IMR-90 (cell line): ENCODE measurements at regions not wholly inside any gene's neighbourhood (a gene's known extent, or its start where the extent isn't known, plus 50 kb on each side); places are given as distances from the start of the nearest gene placed in this dataset.

Experiments
- ATAC-seq: fragments of 200-7000 bp; cut with Tn5 transposase; 2 replicates; pipeline ENCODE4 v1.9.1; 2020; ENCODE audit warnings: low read depth, mild to moderate bottlenecking, moderate library complexity
- BruUV-seq: library from RNA; stranded (reverse); fragments of 400-500 nt; replicated peaks from 2 replicates; lab custom pipeline; 2021; lab: Mats Ljungman, UMichigan
- CTCF ChIA-PET: fragments of 300-600 bp; formaldehyde crosslinking; extraction: SDS; loops from one replicate; lab custom pipeline; 2021; ENCODE audit warnings: antibody characterized with exemption; lab: Yijun Ruan, JAX
- POLR2A ChIA-PET: fragments of 300-600 bp; sonication (Branson Sonifier 250); formaldehyde crosslinking; loops from one replicate; lab custom pipeline; 2022; ENCODE audit warnings: antibody characterized with exemption; ENCODE audit not compliant: unreplicated experiment; lab: Charles Lee
- DNase-seq: peaks from one replicate; pipeline ENCODE4 v3.0.0; 2013
- H2AFZ ChIP-seq: replicated peaks from 2 replicates; pipeline ENCODE3; 2013; ENCODE audit warnings: low read length, mild to moderate bottlenecking; ENCODE audit not compliant: poor library complexity
- H2AK5ac ChIP-seq: 2 replicates; pipeline ENCODE4 v1.6.1; 2013; ENCODE audit warnings: low read depth, low read length, inconsistent platforms
- H2AK9ac ChIP-seq: replicated peaks from 2 replicates; pipeline ENCODE3; 2013; ENCODE audit warnings: mild to moderate bottlenecking, low read depth, low read length, moderate library complexity; ENCODE audit not compliant: poor library complexity
- H2BK120ac ChIP-seq: 2 replicates; pipeline ENCODE4 v1.6.1; 2013; ENCODE audit warnings: low read depth, low read length, inconsistent platforms
- H2BK15ac ChIP-seq: 3 replicates; pipeline ENCODE4 v1.6.1; 2013; ENCODE audit warnings: low read depth, low read length, inconsistent platforms
- H2BK20ac ChIP-seq: 2 replicates; pipeline ENCODE4 v1.6.1; 2013; ENCODE audit warnings: low read depth, mild to moderate bottlenecking, inconsistent platforms, low read length, moderate library complexity
- H2BK5ac ChIP-seq: 2 replicates; pipeline ENCODE4 v1.6.1; 2013; ENCODE audit warnings: mild to moderate bottlenecking, low read depth, low read length, inconsistent platforms; ENCODE audit not compliant: poor library complexity, severe bottlenecking
- H3K14ac ChIP-seq: replicated peaks from 2 replicates; pipeline ENCODE4 v1.6.1; 2013; ENCODE audit warnings: low read depth, low read length, inconsistent platforms
- H3K18ac ChIP-seq: 2 replicates; pipeline ENCODE4 v1.6.1; 2013; ENCODE audit warnings: low read depth, low read length, control low read depth
- H3K23ac ChIP-seq: 2 replicates; pipeline ENCODE4 v1.6.1; 2013; ENCODE audit warnings: low read depth, low read length, inconsistent platforms
- H3K27ac ChIP-seq: 2 replicates; pipeline ENCODE4 v1.5.1; 2013; ENCODE audit warnings: mild to moderate bottlenecking, control low read depth, low read length; ENCODE audit not compliant: insufficient read depth
- H3K27me3 ChIP-seq: 2 replicates; pipeline ENCODE4 v1.6.1; 2013; ENCODE audit warnings: low read length; ENCODE audit not compliant: control insufficient read depth, insufficient read depth
- H3K36me3 ChIP-seq: 2 replicates; pipeline ENCODE4 v1.6.1; 2013; ENCODE audit warnings: low read length, mixed read lengths; ENCODE audit not compliant: control insufficient read depth, insufficient read depth
- H3K4ac ChIP-seq: 2 replicates; pipeline ENCODE4 v1.6.1; 2013; ENCODE audit warnings: low read depth, low read length, inconsistent platforms
- H3K4me1 ChIP-seq: 2 replicates; pipeline ENCODE4 v1.6.1; 2013; ENCODE audit warnings: low read length, mixed read lengths; ENCODE audit not compliant: control insufficient read depth, insufficient read depth
- H3K4me2 ChIP-seq: 2 replicates; pipeline ENCODE4 v1.6.1; 2013; ENCODE audit warnings: low read depth, mild to moderate bottlenecking, control low read depth, low read length, moderate library complexity
- H3K4me3 ChIP-seq: 2 replicates; pipeline ENCODE4 v1.5.1; 2013; ENCODE audit warnings: low read depth, mild to moderate bottlenecking, control low read depth, low read length, moderate library complexity; ENCODE audit not compliant: insufficient read depth
- H3K56ac ChIP-seq: 2 replicates; pipeline ENCODE4 v1.6.1; 2013; ENCODE audit warnings: low read length, inconsistent platforms; ENCODE audit not compliant: insufficient read depth; ENCODE audit errors: extremely low read depth
- H3K79me1 ChIP-seq, 2 experiments: 2 replicates each; pipeline ENCODE4 v1.6.1; 2013; ENCODE audit warnings: low read length in 2 of 2, inconsistent platforms in 1 of 2, low read depth in 1 of 2
- H3K9ac ChIP-seq: 2 replicates; pipeline ENCODE4 v1.6.1; 2013; ENCODE audit warnings: low read depth, low read length, control low read depth
- H3K9me1 ChIP-seq: 2 replicates; pipeline ENCODE4 v1.6.1; 2013; ENCODE audit warnings: low read length, inconsistent platforms; ENCODE audit not compliant: insufficient read depth
- H3K9me3 ChIP-seq: 2 replicates; pipeline ENCODE4 v1.6.1; 2013; ENCODE audit warnings: low read length; ENCODE audit not compliant: control insufficient read depth, insufficient read depth
- H4K20me1 ChIP-seq: 2 replicates; pipeline ENCODE4 v1.6.1; 2013; ENCODE audit warnings: low read length, inconsistent platforms; ENCODE audit not compliant: insufficient read depth
- H4K5ac ChIP-seq: 2 replicates; pipeline ENCODE4 v1.6.1; 2013; ENCODE audit warnings: mild to moderate bottlenecking, low read depth, low read length, control low read depth
- H4K8ac ChIP-seq, 2 experiments: 2 replicates each; pipeline ENCODE4 v1.6.1; 2013; ENCODE audit warnings: low read depth in 2 of 2, low read length in 2 of 2, control low read depth in 1 of 2, inconsistent platforms in 1 of 2
- H4K91ac ChIP-seq: 2 replicates; pipeline ENCODE4 v1.6.1; 2013; ENCODE audit warnings: low read depth, low read length, inconsistent platforms; ENCODE audit not compliant: insufficient read depth
- CHD1 ChIP-seq: IDR thresholded peaks from 2 replicates; pipeline ENCODE4 v1.6.1; 2012; ENCODE audit warnings: low read depth, low read length, improper control_type of control experiment
- ELK1 ChIP-seq: fragments of 150-350 bp; IDR thresholded peaks from 2 replicates; pipeline ENCODE4 v1.6.1; 2016; ENCODE audit warnings: low read depth, mild to moderate bottlenecking, low read length, moderate library complexity, borderline replicate concordance
- MXI1 ChIP-seq: IDR thresholded peaks from 2 replicates; pipeline ENCODE4 v1.6.1; 2012; ENCODE audit warnings: low read depth, mild to moderate bottlenecking, low read length, moderate library complexity, borderline replicate concordance
- dilution Hi-C: fragments of 300-500 bp; cut with HindIII; formaldehyde crosslinking; loops from one replicate; pipeline ENCODE4 v1.14.3; 2018; ENCODE audit warnings: low sequenced_read_pairs; ENCODE audit not compliant: unreplicated experiment
- in situ Hi-C: fragments of 300-500 bp; cut with MboI; formaldehyde crosslinking; loops from 3 replicates; pipeline ENCODE4 v1.14.3; 2019; ENCODE audit warnings: low sequenced_read_pairs, inconsistent platforms, mixed read lengths
- intact Hi-C: fragments of 100-400 bp; cut with micrococcal nuclease; formaldehyde crosslinking; loops from 2 replicates; pipeline ENCODE4 v1.10.0; 2022

- no peaks in the 10 kb centered on the region for H3K79me1 ChIP-seq
- ATAC-seq = no peak
- H3K4me2 ChIP-seq = no peak overlapping the region
- H3K9me1 ChIP-seq = no peaks in the 10 kb centered on the region
- CTCF ChIA-PET = no interaction called here
- no peak overlapping the region for H3K14ac ChIP-seq
- H3K4ac ChIP-seq = no peak overlapping the region
- H4K20me1 ChIP-seq = no peaks in the 10 kb centered on the region
- in situ Hi-C loops (no loop called here), intact Hi-C loops (no loop called here), dilution Hi-C loops (no loop called here)
- H3K27ac ChIP-seq = no peak overlapping the region
- no peak overlapping the region for H4K5ac ChIP-seq
- H2AFZ ChIP-seq = no peak overlapping the region
- H2AK9ac ChIP-seq = no peak overlapping the region
- DNase-seq = no peak
- H3K27me3 ChIP-seq = no peaks in the 10 kb centered on the region
- no peak overlapping the region for H2BK20ac ChIP-seq
- H3K23ac ChIP-seq = no peak overlapping the region
- peaks cover 38% of the 10 kb centered on the region for H3K9me3 ChIP-seq
- H2BK5ac ChIP-seq = no peak overlapping the region
- no peak overlapping the region for H3K56ac ChIP-seq
- no TSS peak for BruUV-seq
- no peaks in the 10 kb centered on the region for H3K36me3 ChIP-seq
- H3K18ac ChIP-seq = no peak overlapping the region
- no peak overlapping the region for H4K91ac ChIP-seq
- H2BK15ac ChIP-seq = no peak overlapping the region
- no peak overlapping the region for H4K8ac ChIP-seq
- no peak overlapping the region for H2AK5ac ChIP-seq
- H3K9ac ChIP-seq = no peak overlapping the region
- POLR2A ChIA-PET = no interaction called here
- no peaks in the 10 kb centered on the region for H3K4me1 ChIP-seq
- no peak overlapping the region for H3K4me3 ChIP-seq
- H2BK120ac ChIP-seq = no peak overlapping the region
- TF ChIP-seq MXI1 (no peak), CHD1 (no peak), ELK1 (no peak)
These were observed 71.3 kb upstream of the ZNF804A start for GRCh38 chr2:184527058-184527457.
